ENCODE measurements at regions not wholly inside any gene's neighbourhood (a gene's known extent, or its start where the extent isn't known, plus 50 kb on each side); places are given as distances from the start of the nearest gene placed in this dataset.

GRCh38 chr18:25725501-25725900, 364.9 kb downstream of the SS18 start:
- BruUV-seq (replicated peaks), result no TSS peak
- Mint-ChIP-seq H3K27me3 (ENCODE audit: insufficient read depth, unreplicated experiment) (no peaks in the 10 kb centered on the region), H3K27ac (ENCODE audit: unreplicated experiment) (no peak overlapping the region), H3K36me3 (ENCODE audit: insufficient read depth, unreplicated experiment) (no peaks in the 10 kb centered on the region), H3K4me3 (ENCODE audit: unreplicated experiment) (no peak overlapping the region), H3K4me1 (ENCODE audit: low read depth, unreplicated experiment) (no peaks in the 10 kb centered on the region), H3K9me3 (ENCODE audit: unreplicated experiment) (no peaks in the 10 kb centered on the region)
- ChIA-PET CTCF (no interaction called here), POLR2A (no interaction called here)
- no peak for TF ChIP-seq CTCF (IDR thresholded peaks at IDR 0.05; ENCODE audit: insufficient read depth in 1 of 2, low read depth in 1 of 2, low read length in 1 of 2, severe bottlenecking in 1 of 2, unreplicated experiment in 1 of 2)
- Histone ChIP-seq H3K4me3 (ENCODE audit: low read depth, low read length) (no peak overlapping the region), H3K27me3 (replicated peaks; ENCODE audit: control insufficient read depth, insufficient read depth, low read length) (no peaks in the 10 kb centered on the region), H3K4me1 (no peaks in the 10 kb centered on the region), H3K9me3 (no peaks in the 10 kb centered on the region), H3K36me3 (ENCODE audit: control insufficient read depth, insufficient read depth, low read length) (no peaks in the 10 kb centered on the region)
- intact Hi-C loops (cut with micrococcal nuclease; ENCODE audit: unreplicated experiment), result no loop called here
- no peak for DNase-seq

GRCh38 chr18:25724997-25725396, 365.4 kb downstream of the SS18 start:
- Mint-ChIP-seq H3K27me3 (ENCODE audit: insufficient read depth, unreplicated experiment) (no peaks in the 10 kb centered on the region), H3K4me3 (ENCODE audit: unreplicated experiment) (no peak overlapping the region), H3K9me3 (ENCODE audit: unreplicated experiment) (no peaks in the 10 kb centered on the region), H3K4me1 (ENCODE audit: low read depth, unreplicated experiment) (no peaks in the 10 kb centered on the region), H3K36me3 (ENCODE audit: insufficient read depth, unreplicated experiment) (no peaks in the 10 kb centered on the region), H3K27ac (ENCODE audit: unreplicated experiment) (no peak overlapping the region)
- Histone ChIP-seq H3K27me3 (replicated peaks; ENCODE audit: control insufficient read depth, insufficient read depth, low read length) (no peaks in the 10 kb centered on the region), H3K9me3 (no peaks in the 10 kb centered on the region), H3K4me1 (no peaks in the 10 kb centered on the region), H3K36me3 (ENCODE audit: control insufficient read depth, insufficient read depth, low read length) (no peaks in the 10 kb centered on the region), H3K4me3 (ENCODE audit: low read depth, low read length) (no peak overlapping the region)
- POLR2A ChIA-PET, result no interaction called here
- BruUV-seq (replicated peaks), result no TSS peak
- no peak for TF ChIP-seq CTCF (IDR thresholded peaks at IDR 0.05; ENCODE audit: insufficient read depth in 1 of 2, low read depth in 1 of 2, low read length in 1 of 2, severe bottlenecking in 1 of 2, unreplicated experiment in 1 of 2)
- no peak for DNase-seq
- CTCF ChIA-PET, result no interaction called here
- intact Hi-C loops (cut with micrococcal nuclease; ENCODE audit: unreplicated experiment), result no loop called here

GRCh38 chr18:25724121-25724520, 366.3 kb downstream of the SS18 start:
- Mint-ChIP-seq H3K36me3 (ENCODE audit: insufficient read depth, unreplicated experiment) (no peaks in the 10 kb centered on the region), H3K27me3 (ENCODE audit: insufficient read depth, unreplicated experiment) (no peaks in the 10 kb centered on the region), H3K9me3 (ENCODE audit: unreplicated experiment) (no peaks in the 10 kb centered on the region), H3K4me1 (ENCODE audit: low read depth, unreplicated experiment) (no peaks in the 10 kb centered on the region), H3K4me3 (ENCODE audit: unreplicated experiment) (no peak overlapping the region), H3K27ac (ENCODE audit: unreplicated experiment) (no peak overlapping the region)
- Histone ChIP-seq H3K4me3 (ENCODE audit: low read depth, low read length) (no peak overlapping the region), H3K27me3 (replicated peaks; ENCODE audit: control insufficient read depth, insufficient read depth, low read length) (no peaks in the 10 kb centered on the region), H3K36me3 (ENCODE audit: control insufficient read depth, insufficient read depth, low read length) (no peaks in the 10 kb centered on the region), H3K9me3 (no peaks in the 10 kb centered on the region), H3K4me1 (no peaks in the 10 kb centered on the region)
- ChIA-PET CTCF (no interaction called here), POLR2A (no interaction called here)
- no peak for TF ChIP-seq CTCF (IDR thresholded peaks at IDR 0.05; ENCODE audit: insufficient read depth in 1 of 2, low read depth in 1 of 2, low read length in 1 of 2, severe bottlenecking in 1 of 2, unreplicated experiment in 1 of 2)
- intact Hi-C loops (cut with micrococcal nuclease; ENCODE audit: unreplicated experiment), result no loop called here
- no TSS peak for BruUV-seq (replicated peaks)
- DNase-seq, result no peak
